ENCODE measurements at regions not wholly inside any gene's neighbourhood (a gene's known extent, or its start where the extent isn't known, plus 50 kb on each side); places are given as distances from the start of the nearest gene placed in this dataset.

DNA sequence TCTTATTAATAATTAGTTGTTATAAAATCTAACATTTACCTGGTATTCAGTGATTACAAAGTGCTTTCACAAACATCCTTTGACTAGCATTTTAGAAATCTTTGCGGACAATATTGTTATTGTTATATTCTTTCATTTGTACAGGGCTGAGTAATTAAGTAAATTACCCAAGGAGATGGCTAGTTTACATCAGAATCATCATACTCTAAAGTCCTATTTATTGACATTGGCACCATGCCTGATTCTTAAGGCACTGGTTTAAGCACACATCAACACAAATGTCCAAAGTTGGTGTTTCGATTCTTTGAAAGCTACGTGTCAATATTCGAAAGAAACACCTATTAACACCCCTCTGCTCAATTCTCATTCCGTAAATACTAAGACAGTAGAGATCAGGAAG lies 424.6 kb upstream of the CHRM3 start:
- WGBS, 2 donors = 61 to 67% methylated on average over 5 of the region's 5 CpGs
- no peaks in the 10 kb centered on the region for H3K36me3 ChIP-seq
- H3K4me3 ChIP-seq = no peak overlapping the region
- no peaks in the 10 kb centered on the region for H3K9me3 ChIP-seq
- no peaks in the 10 kb centered on the region for H3K4me1 ChIP-seq
- H3K27me3 ChIP-seq = no peaks in the 10 kb centered on the region
- H3K27ac ChIP-seq = no peak overlapping the region
- TF ChIP-seq, protein P1, sequence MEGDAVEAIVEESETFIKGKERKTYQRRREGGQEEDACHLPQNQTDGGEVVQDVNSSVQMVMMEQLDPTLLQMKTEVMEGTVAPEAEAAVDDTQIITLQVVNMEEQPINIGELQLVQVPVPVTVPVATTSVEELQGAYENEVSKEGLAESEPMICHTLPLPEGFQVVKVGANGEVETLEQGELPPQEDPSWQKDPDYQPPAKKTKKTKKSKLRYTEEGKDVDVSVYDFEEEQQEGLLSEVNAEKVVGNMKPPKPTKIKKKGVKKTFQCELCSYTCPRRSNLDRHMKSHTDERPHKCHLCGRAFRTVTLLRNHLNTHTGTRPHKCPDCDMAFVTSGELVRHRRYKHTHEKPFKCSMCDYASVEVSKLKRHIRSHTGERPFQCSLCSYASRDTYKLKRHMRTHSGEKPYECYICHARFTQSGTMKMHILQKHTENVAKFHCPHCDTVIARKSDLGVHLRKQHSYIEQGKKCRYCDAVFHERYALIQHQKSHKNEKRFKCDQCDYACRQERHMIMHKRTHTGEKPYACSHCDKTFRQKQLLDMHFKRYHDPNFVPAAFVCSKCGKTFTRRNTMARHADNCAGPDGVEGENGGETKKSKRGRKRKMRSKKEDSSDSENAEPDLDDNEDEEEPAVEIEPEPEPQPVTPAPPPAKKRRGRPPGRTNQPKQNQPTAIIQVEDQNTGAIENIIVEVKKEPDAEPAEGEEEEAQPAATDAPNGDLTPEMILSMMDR (IDR thresholded peaks at IDR 0.05) = no peak
- TF ChIP-seq EP300 (IDR thresholded peaks at IDR 0.05) (no peak), POLR2AphosphoS5 (IDR thresholded peaks at IDR 0.05) (no peak), POLR2A (IDR thresholded peaks at IDR 0.05) (no peak)
- ATAC-seq (ENCODE audit: low FRiP score in 2 of 2) (no peak), DNase-seq (no peak)

GRCh38 chr1:238960071-238960470 lies 426.3 kb upstream of the CHRM3 start:
- no peak overlapping the region for H3K4me3 ChIP-seq
- no peaks in the 10 kb centered on the region for H3K9me3 ChIP-seq
- WGBS, 2 donors = 49 to 66% methylated on average over 2 of the region's 2 CpGs
- ATAC-seq (ENCODE audit: low FRiP score in 2 of 2) = peak in 1 of 2 donors; percentile 31
- H3K36me3 ChIP-seq = no peaks in the 10 kb centered on the region
- H3K4me1 ChIP-seq = no peaks in the 10 kb centered on the region
- no peak for DNase-seq
- TF ChIP-seq POLR2AphosphoS5 (IDR thresholded peaks at IDR 0.05) (no peak), EP300 (IDR thresholded peaks at IDR 0.05) (no peak), POLR2A (IDR thresholded peaks at IDR 0.05) (no peak)
- TF ChIP-seq, protein P1 (IDR thresholded peaks at IDR 0.05) = no peak
- no peaks in the 10 kb centered on the region for H3K27me3 ChIP-seq
- no peak overlapping the region for H3K27ac ChIP-seq

- DNase-seq (no peak), ATAC-seq (ENCODE audit: low FRiP score in 2 of 2) (no peak)
- no peak for TF ChIP-seq POLR2A (IDR thresholded peaks at IDR 0.05)
- TF ChIP-seq, protein P1 (IDR thresholded peaks at IDR 0.05) = no peak
- no peak for TF ChIP-seq EP300 (IDR thresholded peaks at IDR 0.05)
- TF ChIP-seq POLR2AphosphoS5 (IDR thresholded peaks at IDR 0.05) = no peak
- H3K27ac ChIP-seq = no peak overlapping the region
- H3K27me3 ChIP-seq = no peaks in the 10 kb centered on the region
- whole genome bisulfite sequencing, 2 donors = 90 to 91% methylated on average over 1 of the region's 1 CpG
- no peaks in the 10 kb centered on the region for H3K9me3 ChIP-seq
- H3K4me1 ChIP-seq = no peaks in the 10 kb centered on the region
- no peaks in the 10 kb centered on the region for H3K36me3 ChIP-seq
- H3K4me3 ChIP-seq = no peak overlapping the region
Observed at GRCh38 chr1:238955934-238956333, 430.4 kb upstream of the CHRM3 start.

- ATAC-seq (ENCODE audit: low FRiP score in 2 of 2) (no peak), DNase-seq (no peak)
- H3K4me1 ChIP-seq = no peaks in the 10 kb centered on the region
- no peaks in the 10 kb centered on the region for H3K27me3 ChIP-seq
- no peak for TF ChIP-seq POLR2A (IDR thresholded peaks at IDR 0.05)
- no peak for TF ChIP-seq POLR2AphosphoS5 (IDR thresholded peaks at IDR 0.05)
- no peak for TF ChIP-seq EP300 (IDR thresholded peaks at IDR 0.05)
- TF ChIP-seq, protein P1 (IDR thresholded peaks at IDR 0.05) = no peak
- H3K9me3 ChIP-seq = no peaks in the 10 kb centered on the region
- H3K27ac ChIP-seq = no peak overlapping the region
- H3K4me3 ChIP-seq = no peak overlapping the region
- 72 to 86% methylated on average over 2 of the region's 2 CpGs for WGBS, 2 donors
- no peaks in the 10 kb centered on the region for H3K36me3 ChIP-seq
Observed at GRCh38 chr1:238954865-238955264, 431.5 kb upstream of the CHRM3 start.

DNA sequence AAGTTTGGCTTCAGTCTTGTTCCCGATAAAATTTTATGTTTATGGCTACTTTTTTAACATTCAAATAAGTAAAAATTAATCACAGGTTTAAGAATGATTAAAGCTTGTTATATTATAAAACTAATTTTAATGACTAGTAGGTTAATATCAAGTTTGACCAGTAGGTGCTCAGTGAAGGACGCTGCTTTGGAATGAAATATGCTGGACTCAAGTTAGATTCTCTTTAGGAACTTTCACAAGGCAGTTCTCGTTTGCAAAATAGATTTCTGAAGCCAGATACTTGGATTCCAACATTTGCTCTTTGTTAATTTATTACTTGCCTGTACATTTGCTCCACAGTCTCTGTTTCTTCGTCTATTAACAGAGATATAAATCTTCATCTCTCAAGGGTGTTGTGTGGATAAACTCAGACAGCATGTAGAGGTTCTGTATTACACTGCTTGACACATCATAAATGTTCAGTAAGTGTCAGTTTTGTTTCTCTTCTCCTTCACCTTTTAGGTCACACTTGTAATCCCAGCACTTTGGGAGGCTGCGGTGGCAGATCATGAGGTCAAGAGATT lies 432.8 kb upstream of the CHRM3 start:
- no peak for TF ChIP-seq EP300 (IDR thresholded peaks at IDR 0.05)
- Histone ChIP-seq H3K27ac (no peak overlapping the region), H3K9me3 (no peaks in the 10 kb centered on the region), H3K27me3 (no peaks in the 10 kb centered on the region), H3K36me3 (no peaks in the 10 kb centered on the region), H3K4me3 (no peak overlapping the region), H3K4me1 (no peaks in the 10 kb centered on the region)
- DNase-seq (no peak), ATAC-seq (ENCODE audit: low FRiP score in 2 of 2) (no peak)
- WGBS, 2 donors = 65 to 71% methylated on average over 5 of the region's 5 CpGs

Data from upper lobe of left lung (tissue), 6 donors.